NB4 (cell line): ENCODE measurements at regions not wholly inside any gene's neighbourhood (a gene's known extent, or its start where the extent isn't known, plus 50 kb on each side); places are given as distances from the start of the nearest gene placed in this dataset.

Source experiments
- MAX ChIP-seq: IDR thresholded peaks from 2 replicates; pipeline ENCODE4 v1.6.1; 2011; ENCODE audit warnings: low read depth, low read length
- MYC ChIP-seq: IDR thresholded peaks from 2 replicates; pipeline ENCODE4 v1.6.1; 2011; ENCODE audit warnings: low read depth, low read length
- POLR2A ChIP-seq: IDR thresholded peaks from 2 replicates; pipeline ENCODE4 v1.6.1; 2011; ENCODE audit warnings: mild to moderate bottlenecking; ENCODE audit not compliant: insufficient read length; ENCODE audit errors: extremely low read depth
- TF ChIP-seq, protein P1 (sequence below): IDR thresholded peaks from one replicate; pipeline ENCODE4 v1.5.1; 2012; ENCODE audit warnings: low read depth, low read length

- TF ChIP-seq POLR2A = no peak
- TF ChIP-seq, protein P1, sequence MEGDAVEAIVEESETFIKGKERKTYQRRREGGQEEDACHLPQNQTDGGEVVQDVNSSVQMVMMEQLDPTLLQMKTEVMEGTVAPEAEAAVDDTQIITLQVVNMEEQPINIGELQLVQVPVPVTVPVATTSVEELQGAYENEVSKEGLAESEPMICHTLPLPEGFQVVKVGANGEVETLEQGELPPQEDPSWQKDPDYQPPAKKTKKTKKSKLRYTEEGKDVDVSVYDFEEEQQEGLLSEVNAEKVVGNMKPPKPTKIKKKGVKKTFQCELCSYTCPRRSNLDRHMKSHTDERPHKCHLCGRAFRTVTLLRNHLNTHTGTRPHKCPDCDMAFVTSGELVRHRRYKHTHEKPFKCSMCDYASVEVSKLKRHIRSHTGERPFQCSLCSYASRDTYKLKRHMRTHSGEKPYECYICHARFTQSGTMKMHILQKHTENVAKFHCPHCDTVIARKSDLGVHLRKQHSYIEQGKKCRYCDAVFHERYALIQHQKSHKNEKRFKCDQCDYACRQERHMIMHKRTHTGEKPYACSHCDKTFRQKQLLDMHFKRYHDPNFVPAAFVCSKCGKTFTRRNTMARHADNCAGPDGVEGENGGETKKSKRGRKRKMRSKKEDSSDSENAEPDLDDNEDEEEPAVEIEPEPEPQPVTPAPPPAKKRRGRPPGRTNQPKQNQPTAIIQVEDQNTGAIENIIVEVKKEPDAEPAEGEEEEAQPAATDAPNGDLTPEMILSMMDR = no peak
- no peak for TF ChIP-seq MAX
- no peak for TF ChIP-seq MYC
Measured at GRCh38 chr10:78455236-78455635, 421.6 kb downstream of the RPS24 start.
